IMR-90 (cell line): ENCODE measurements at regions not wholly inside any gene's neighbourhood (a gene's known extent, or its start where the extent isn't known, plus 50 kb on each side); places are given as distances from the start of the nearest gene placed in this dataset.

Experiments
- ATAC-seq: fragments of 200-7000 bp; cut with Tn5 transposase; 2 replicates; pipeline ENCODE4 v1.9.1; 2020; ENCODE audit warnings: low read depth, mild to moderate bottlenecking, moderate library complexity
- BruUV-seq: library from RNA; stranded (reverse); fragments of 400-500 nt; replicated peaks from 2 replicates; lab custom pipeline; 2021; lab: Mats Ljungman, UMichigan
- CTCF ChIA-PET: fragments of 300-600 bp; formaldehyde crosslinking; extraction: SDS; loops from one replicate; lab custom pipeline; 2021; ENCODE audit warnings: antibody characterized with exemption; lab: Yijun Ruan, JAX
- POLR2A ChIA-PET: fragments of 300-600 bp; sonication (Branson Sonifier 250); formaldehyde crosslinking; loops from one replicate; lab custom pipeline; 2022; ENCODE audit warnings: antibody characterized with exemption; ENCODE audit not compliant: unreplicated experiment; lab: Charles Lee
- DNase-seq: peaks from one replicate; pipeline ENCODE4 v3.0.0; 2013
- H2AFZ ChIP-seq: replicated peaks from 2 replicates; pipeline ENCODE3; 2013; ENCODE audit warnings: low read length, mild to moderate bottlenecking; ENCODE audit not compliant: poor library complexity
- H2AK5ac ChIP-seq: 2 replicates; pipeline ENCODE4 v1.6.1; 2013; ENCODE audit warnings: low read depth, low read length, inconsistent platforms
- H2AK9ac ChIP-seq: replicated peaks from 2 replicates; pipeline ENCODE3; 2013; ENCODE audit warnings: mild to moderate bottlenecking, low read depth, low read length, moderate library complexity; ENCODE audit not compliant: poor library complexity
- H2BK120ac ChIP-seq: 2 replicates; pipeline ENCODE4 v1.6.1; 2013; ENCODE audit warnings: low read depth, low read length, inconsistent platforms
- H2BK15ac ChIP-seq: 3 replicates; pipeline ENCODE4 v1.6.1; 2013; ENCODE audit warnings: low read depth, low read length, inconsistent platforms
- H2BK20ac ChIP-seq: 2 replicates; pipeline ENCODE4 v1.6.1; 2013; ENCODE audit warnings: low read depth, mild to moderate bottlenecking, inconsistent platforms, low read length, moderate library complexity
- H2BK5ac ChIP-seq: 2 replicates; pipeline ENCODE4 v1.6.1; 2013; ENCODE audit warnings: mild to moderate bottlenecking, low read depth, low read length, inconsistent platforms; ENCODE audit not compliant: poor library complexity, severe bottlenecking
- H3K14ac ChIP-seq: replicated peaks from 2 replicates; pipeline ENCODE4 v1.6.1; 2013; ENCODE audit warnings: low read depth, low read length, inconsistent platforms
- H3K18ac ChIP-seq: 2 replicates; pipeline ENCODE4 v1.6.1; 2013; ENCODE audit warnings: low read depth, low read length, control low read depth
- H3K23ac ChIP-seq: 2 replicates; pipeline ENCODE4 v1.6.1; 2013; ENCODE audit warnings: low read depth, low read length, inconsistent platforms
- H3K27ac ChIP-seq: 2 replicates; pipeline ENCODE4 v1.5.1; 2013; ENCODE audit warnings: mild to moderate bottlenecking, control low read depth, low read length; ENCODE audit not compliant: insufficient read depth
- H3K27me3 ChIP-seq: 2 replicates; pipeline ENCODE4 v1.6.1; 2013; ENCODE audit warnings: low read length; ENCODE audit not compliant: control insufficient read depth, insufficient read depth
- H3K36me3 ChIP-seq: 2 replicates; pipeline ENCODE4 v1.6.1; 2013; ENCODE audit warnings: low read length, mixed read lengths; ENCODE audit not compliant: control insufficient read depth, insufficient read depth
- H3K4ac ChIP-seq: 2 replicates; pipeline ENCODE4 v1.6.1; 2013; ENCODE audit warnings: low read depth, low read length, inconsistent platforms
- H3K4me1 ChIP-seq: 2 replicates; pipeline ENCODE4 v1.6.1; 2013; ENCODE audit warnings: low read length, mixed read lengths; ENCODE audit not compliant: control insufficient read depth, insufficient read depth
- H3K4me2 ChIP-seq: 2 replicates; pipeline ENCODE4 v1.6.1; 2013; ENCODE audit warnings: low read depth, mild to moderate bottlenecking, control low read depth, low read length, moderate library complexity
- H3K4me3 ChIP-seq: 2 replicates; pipeline ENCODE4 v1.5.1; 2013; ENCODE audit warnings: low read depth, mild to moderate bottlenecking, control low read depth, low read length, moderate library complexity; ENCODE audit not compliant: insufficient read depth
- H3K56ac ChIP-seq: 2 replicates; pipeline ENCODE4 v1.6.1; 2013; ENCODE audit warnings: low read length, inconsistent platforms; ENCODE audit not compliant: insufficient read depth; ENCODE audit errors: extremely low read depth
- H3K79me1 ChIP-seq, 2 experiments: 2 replicates each; pipeline ENCODE4 v1.6.1; 2013; ENCODE audit warnings: low read length in 2 of 2, inconsistent platforms in 1 of 2, low read depth in 1 of 2
- H3K9ac ChIP-seq: 2 replicates; pipeline ENCODE4 v1.6.1; 2013; ENCODE audit warnings: low read depth, low read length, control low read depth
- H3K9me1 ChIP-seq: 2 replicates; pipeline ENCODE4 v1.6.1; 2013; ENCODE audit warnings: low read length, inconsistent platforms; ENCODE audit not compliant: insufficient read depth
- H3K9me3 ChIP-seq: 2 replicates; pipeline ENCODE4 v1.6.1; 2013; ENCODE audit warnings: low read length; ENCODE audit not compliant: control insufficient read depth, insufficient read depth
- H4K20me1 ChIP-seq: 2 replicates; pipeline ENCODE4 v1.6.1; 2013; ENCODE audit warnings: low read length, inconsistent platforms; ENCODE audit not compliant: insufficient read depth
- H4K5ac ChIP-seq: 2 replicates; pipeline ENCODE4 v1.6.1; 2013; ENCODE audit warnings: mild to moderate bottlenecking, low read depth, low read length, control low read depth
- H4K8ac ChIP-seq, 2 experiments: 2 replicates each; pipeline ENCODE4 v1.6.1; 2013; ENCODE audit warnings: low read depth in 2 of 2, low read length in 2 of 2, control low read depth in 1 of 2, inconsistent platforms in 1 of 2
- H4K91ac ChIP-seq: 2 replicates; pipeline ENCODE4 v1.6.1; 2013; ENCODE audit warnings: low read depth, low read length, inconsistent platforms; ENCODE audit not compliant: insufficient read depth
- BHLHE40 ChIP-seq: fragments of 150-350 bp; IDR thresholded peaks from 2 replicates; pipeline ENCODE4 v1.6.1; 2016; ENCODE audit warnings: mild to moderate bottlenecking, low read depth, low read length
- CEBPB ChIP-seq: IDR thresholded peaks from 2 replicates; pipeline ENCODE4 v1.6.1; 2012; ENCODE audit warnings: low read depth, low read length, improper control_type of control experiment
- CHD1 ChIP-seq: IDR thresholded peaks from 2 replicates; pipeline ENCODE4 v1.6.1; 2012; ENCODE audit warnings: low read depth, low read length, improper control_type of control experiment
- FOS ChIP-seq: fragments of 150-350 bp; IDR thresholded peaks from 2 replicates; pipeline ENCODE4 v1.6.1; 2016; ENCODE audit warnings: low read depth, low read length
- MAFK ChIP-seq: IDR thresholded peaks from 2 replicates; pipeline ENCODE4 v1.6.1; 2012; ENCODE audit warnings: low read depth, low read length, improper control_type of control experiment
- MAZ ChIP-seq: IDR thresholded peaks from 2 replicates; pipeline ENCODE4 v1.6.1; 2012; ENCODE audit warnings: low read depth, mild to moderate bottlenecking, low read length, improper control_type of control experiment, moderate library complexity, borderline replicate concordance
- MXI1 ChIP-seq: IDR thresholded peaks from 2 replicates; pipeline ENCODE4 v1.6.1; 2012; ENCODE audit warnings: low read depth, mild to moderate bottlenecking, low read length, moderate library complexity, borderline replicate concordance
- NFE2L2 ChIP-seq: fragments of 150-350 bp; IDR thresholded peaks from 2 replicates; pipeline ENCODE4 v1.6.1; 2016; ENCODE audit warnings: low read depth, mild to moderate bottlenecking, low read length
- POLR2A ChIP-seq: IDR thresholded peaks from 2 replicates; pipeline ENCODE4 v1.6.1; 2012; ENCODE audit warnings: mild to moderate bottlenecking, low read depth, low read length
- RAD21 ChIP-seq: IDR thresholded peaks from 2 replicates; pipeline ENCODE4 v1.6.1; 2012; ENCODE audit warnings: low read length, improper control_type of control experiment
- RCOR1 ChIP-seq: IDR thresholded peaks from 2 replicates; pipeline ENCODE4 v1.6.1; 2012; ENCODE audit warnings: mild to moderate bottlenecking, low read length, improper control_type of control experiment; ENCODE audit not compliant: insufficient replicate concordance
- RFX5 ChIP-seq: IDR thresholded peaks from 2 replicates; pipeline ENCODE4 v1.8.0; 2012; ENCODE audit warnings: low read depth, mild to moderate bottlenecking, low read length, moderate library complexity
- SMC3 ChIP-seq: fragments of 150-350 bp; IDR thresholded peaks from 2 replicates; pipeline ENCODE4 v1.6.1; 2016; ENCODE audit warnings: low read depth, mild to moderate bottlenecking, antibody characterized with exemption, low read length, moderate library complexity
- WGBS, 2 experiments: methylation state at CpG; one replicate each; pipeline versions ENCODE4 v1.1.5 to v1.1.7; 2013; ENCODE audit warnings: missing lambda C conversion rate in 2 of 2; ENCODE audit not compliant: insufficient read length in 1 of 2; ENCODE audit errors: extremely low coverage in 2 of 2; 5-methylcytosine and 5-hydroxymethylcytosine counted together
- dilution Hi-C: fragments of 300-500 bp; cut with HindIII; formaldehyde crosslinking; loops from one replicate; pipeline ENCODE4 v1.14.3; 2018; ENCODE audit warnings: low sequenced_read_pairs; ENCODE audit not compliant: unreplicated experiment
- in situ Hi-C: fragments of 300-500 bp; cut with MboI; formaldehyde crosslinking; loops from 3 replicates; pipeline ENCODE4 v1.14.3; 2019; ENCODE audit warnings: low sequenced_read_pairs, inconsistent platforms, mixed read lengths
- intact Hi-C: fragments of 100-400 bp; cut with micrococcal nuclease; formaldehyde crosslinking; loops from 2 replicates; pipeline ENCODE4 v1.10.0; 2022
- TF ChIP-seq, protein P1 (sequence below): fragments of 150-350 bp; IDR thresholded peaks from 2 replicates; pipeline ENCODE4 v1.6.1; 2016; ENCODE audit warnings: low read depth, mild to moderate bottlenecking, low read length, moderate library complexity, borderline replicate concordance
- TF ChIP-seq, protein P2 (sequence below): conservative IDR thresholded peaks from 2 replicates; pipeline ENCODE4 v1.5.1; 2012; ENCODE audit warnings: mild to moderate bottlenecking, low read depth, low read length, improper control_type of control experiment
- TF ChIP-seq, protein P3 (sequence below): fragments of 150-350 bp; IDR thresholded peaks from 2 replicates; pipeline ENCODE4 v1.6.1; 2017; ENCODE audit warnings: mild to moderate bottlenecking, antibody characterized with exemption, low read length, low read depth

- Histone ChIP-seq H3K4me3 (no peak overlapping the region), H3K9me1 (no peaks in the 10 kb centered on the region), H3K4me1 (no peaks in the 10 kb centered on the region), H4K5ac (no peak overlapping the region), H3K79me1 (no peaks in the 10 kb centered on the region), H3K27ac (no peak overlapping the region), H2BK15ac (no peak overlapping the region), H3K23ac (no peak overlapping the region), H3K56ac (no peak overlapping the region), H2BK120ac (no peak overlapping the region), H2BK5ac (no peak overlapping the region), H3K18ac (no peak overlapping the region), H2AK9ac (no peak overlapping the region), H3K4ac (no peak overlapping the region), H3K9me3 (no peaks in the 10 kb centered on the region), H2AK5ac (no peak overlapping the region), H4K8ac (no peak overlapping the region), H4K91ac (no peak overlapping the region), H3K27me3 (no peaks in the 10 kb centered on the region), H3K4me2 (no peak overlapping the region), H4K20me1 (no peaks in the 10 kb centered on the region), H2AFZ (no peak overlapping the region), H3K36me3 (no peaks in the 10 kb centered on the region), H3K14ac (no peak overlapping the region), H2BK20ac (no peak overlapping the region), H3K9ac (no peak overlapping the region)
- in situ Hi-C loops, result no loop called here
- ATAC-seq, result no peak
- POLR2A ChIA-PET, result no interaction called here
- TF ChIP-seq FOS, result no peak
- no peak for TF ChIP-seq NFE2L2
- TF ChIP-seq, protein P1, sequence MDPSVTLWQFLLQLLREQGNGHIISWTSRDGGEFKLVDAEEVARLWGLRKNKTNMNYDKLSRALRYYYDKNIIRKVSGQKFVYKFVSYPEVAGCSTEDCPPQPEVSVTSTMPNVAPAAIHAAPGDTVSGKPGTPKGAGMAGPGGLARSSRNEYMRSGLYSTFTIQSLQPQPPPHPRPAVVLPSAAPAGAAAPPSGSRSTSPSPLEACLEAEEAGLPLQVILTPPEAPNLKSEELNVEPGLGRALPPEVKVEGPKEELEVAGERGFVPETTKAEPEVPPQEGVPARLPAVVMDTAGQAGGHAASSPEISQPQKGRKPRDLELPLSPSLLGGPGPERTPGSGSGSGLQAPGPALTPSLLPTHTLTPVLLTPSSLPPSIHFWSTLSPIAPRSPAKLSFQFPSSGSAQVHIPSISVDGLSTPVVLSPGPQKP, result no peak
- no peak for TF ChIP-seq BHLHE40
- TF ChIP-seq, protein P2, sequence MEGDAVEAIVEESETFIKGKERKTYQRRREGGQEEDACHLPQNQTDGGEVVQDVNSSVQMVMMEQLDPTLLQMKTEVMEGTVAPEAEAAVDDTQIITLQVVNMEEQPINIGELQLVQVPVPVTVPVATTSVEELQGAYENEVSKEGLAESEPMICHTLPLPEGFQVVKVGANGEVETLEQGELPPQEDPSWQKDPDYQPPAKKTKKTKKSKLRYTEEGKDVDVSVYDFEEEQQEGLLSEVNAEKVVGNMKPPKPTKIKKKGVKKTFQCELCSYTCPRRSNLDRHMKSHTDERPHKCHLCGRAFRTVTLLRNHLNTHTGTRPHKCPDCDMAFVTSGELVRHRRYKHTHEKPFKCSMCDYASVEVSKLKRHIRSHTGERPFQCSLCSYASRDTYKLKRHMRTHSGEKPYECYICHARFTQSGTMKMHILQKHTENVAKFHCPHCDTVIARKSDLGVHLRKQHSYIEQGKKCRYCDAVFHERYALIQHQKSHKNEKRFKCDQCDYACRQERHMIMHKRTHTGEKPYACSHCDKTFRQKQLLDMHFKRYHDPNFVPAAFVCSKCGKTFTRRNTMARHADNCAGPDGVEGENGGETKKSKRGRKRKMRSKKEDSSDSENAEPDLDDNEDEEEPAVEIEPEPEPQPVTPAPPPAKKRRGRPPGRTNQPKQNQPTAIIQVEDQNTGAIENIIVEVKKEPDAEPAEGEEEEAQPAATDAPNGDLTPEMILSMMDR, result no peak
- TF ChIP-seq CHD1, result no peak
- no peak for TF ChIP-seq MAZ
- TF ChIP-seq RAD21, result no peak
- no peak for TF ChIP-seq MAFK
- TF ChIP-seq MXI1, result no peak
- no peak for TF ChIP-seq SMC3
- no peak for TF ChIP-seq CEBPB
- no peak for TF ChIP-seq RCOR1
- TF ChIP-seq, protein P3, sequence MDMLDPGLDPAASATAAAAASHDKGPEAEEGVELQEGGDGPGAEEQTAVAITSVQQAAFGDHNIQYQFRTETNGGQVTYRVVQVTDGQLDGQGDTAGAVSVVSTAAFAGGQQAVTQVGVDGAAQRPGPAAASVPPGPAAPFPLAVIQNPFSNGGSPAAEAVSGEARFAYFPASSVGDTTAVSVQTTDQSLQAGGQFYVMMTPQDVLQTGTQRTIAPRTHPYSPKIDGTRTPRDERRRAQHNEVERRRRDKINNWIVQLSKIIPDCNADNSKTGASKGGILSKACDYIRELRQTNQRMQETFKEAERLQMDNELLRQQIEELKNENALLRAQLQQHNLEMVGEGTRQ, result no peak
- TF ChIP-seq RFX5, result no peak
- no peak for TF ChIP-seq POLR2A
- 60% methylated on average over 1 of the region's 3 CpGs; no CpG with 5 or more reads in 1 of the 2 experiments for WGBS, 2 experiments
- intact Hi-C loops, result no loop called here
- CTCF ChIA-PET, result no interaction called here
- BruUV-seq, result no TSS peak
- no peak for DNase-seq
- dilution Hi-C loops, result no loop called here
Measured at GRCh38 chr20:40085513-40085912, 603.5 kb downstream of the MAFB start.
